K562 (cell line): ENCODE measurements at regions not wholly inside any gene's neighbourhood (a gene's known extent, or its start where the extent isn't known, plus 50 kb on each side); places are given as distances from the start of the nearest gene placed in this dataset.

Experiments used
- ATAC-seq: fragments of 200-7000 bp; cut with Tn5 transposase; 3 replicates; pipeline ENCODE4 v1.9.1; 2020; ENCODE audit warnings: moderate library complexity
- BruUV-seq: library from RNA; stranded (reverse); fragments of 400-500 nt; replicated peaks from 2 replicates; lab custom pipeline; 2021; lab: Mats Ljungman, UMichigan
- CTCF ChIA-PET: fragments of 300-600 bp; formaldehyde crosslinking; extraction: SDS; loops from one replicate; lab custom pipeline; 2021; ENCODE audit warnings: low intra/inter-chr PET ratio; lab: Yijun Ruan, JAX
- POLR2A ChIA-PET: fragments of 300-600, 350-650 bp; sonication (Branson Sonifier 250); formaldehyde crosslinking; extraction: SDS; loops from one replicate; lab custom pipeline; 2021; ENCODE audit warnings: antibody characterized with exemption, inconsistent platforms; lab: Yijun Ruan, JAX
- DNase-seq, 4 experiments: peaks; one replicate each; pipeline versions ENCODE4 v3.0.0 to v3.0.0-alpha.2; 2011 to 2018; ENCODE audit warnings: low spot score in 3 of 4, mixed read lengths in 3 of 4; ENCODE audit errors: extremely low read depth in 1 of 4
- FAIRE-seq: peaks from 2 replicates; lab custom pipeline; 2011; peaks lifted over from hg19 to GRCh38; lab: Jason Lieb, UNC
- H2AFZ ChIP-seq: 2 replicates; pipeline ENCODE4 v1.6.0; 2011; ENCODE audit warnings: low read depth, low read length, control low read depth, inconsistent platforms
- H3K27ac ChIP-seq: fragments of 200-600 bp; 3 replicates; pipeline ENCODE4 v1.8.0; 2011; ENCODE audit warnings: low read depth, mild to moderate bottlenecking, control low read depth, inconsistent platforms, low read length, moderate library complexity, mixed read lengths; ENCODE audit errors: extremely low read depth
- H3K27me3 ChIP-seq, 2 experiments: fragments of 300-600 bp in 1 of 2; 2 replicates in 1 of 2; 3 replicates in 1 of 2; pipeline versions ENCODE4 v1.6.0 to v1.8.0; 2011; ENCODE audit warnings: inconsistent platforms in 2 of 2, low read length in 2 of 2, mild to moderate bottlenecking in 1 of 2, mixed read lengths in 1 of 2, moderate library complexity in 1 of 2; ENCODE audit not compliant: control insufficient read depth in 2 of 2, insufficient read depth in 2 of 2
- H3K36me3 ChIP-seq: fragments of 300-600 bp; 3 replicates; pipeline ENCODE4 v1.8.0; 2011; ENCODE audit warnings: mild to moderate bottlenecking, low read length, inconsistent platforms; ENCODE audit not compliant: control insufficient read depth, insufficient read depth
- H3K4me1 ChIP-seq, 2 experiments: fragments of 200-600 bp in 1 of 2; replicated peaks in 1 of 2; 2 replicates in 1 of 2; 3 replicates in 1 of 2; pipeline versions ENCODE4 v1.5.1 to v1.8.0; 2011; ENCODE audit warnings: inconsistent platforms in 2 of 2, low read length in 2 of 2, mild to moderate bottlenecking in 1 of 2, mixed read lengths in 1 of 2, moderate library complexity in 1 of 2; ENCODE audit not compliant: control insufficient read depth in 2 of 2, insufficient read depth in 2 of 2
- H3K4me2 ChIP-seq: 2 replicates; pipeline ENCODE4 v1.6.1; 2011; ENCODE audit warnings: low read length, control low read depth, inconsistent platforms, mixed read lengths; ENCODE audit not compliant: insufficient read depth
- H3K4me3 ChIP-seq: fragments of 200-600 bp; sonication (generic), shearing (Covaris generic); 2 replicates; pipeline ENCODE4 v1.5.1; 2016; ENCODE audit warnings: control low read depth, inconsistent platforms
- H3K79me2 ChIP-seq: fragments of 200-600 bp; 3 replicates; pipeline ENCODE4 v1.8.0; 2011; ENCODE audit warnings: low read length, inconsistent platforms; ENCODE audit not compliant: control insufficient read depth, insufficient read depth
- H3K9ac ChIP-seq, 2 experiments: 2 replicates each; pipeline versions ENCODE4 v1.6.0 to v1.6.1; 2011; ENCODE audit warnings: low read depth in 2 of 2, low read length in 2 of 2, control low read depth in 1 of 2, inconsistent platforms in 1 of 2, mild to moderate bottlenecking in 1 of 2, mixed read lengths in 1 of 2; ENCODE audit not compliant: insufficient read depth in 1 of 2
- H3K9me1 ChIP-seq: one replicate; pipeline ENCODE4 v1.6.0; 2011; ENCODE audit warnings: inconsistent platforms, mild to moderate bottlenecking, low read length, moderate library complexity; ENCODE audit not compliant: control insufficient read depth, insufficient read depth
- H3K9me3 ChIP-seq: replicated peaks from 2 replicates; pipeline ENCODE4 v1.5.1; 2011; ENCODE audit warnings: low read depth, low read length, inconsistent platforms; ENCODE audit not compliant: control insufficient read depth, insufficient read depth
- H4K20me1 ChIP-seq: replicated peaks from 2 replicates; pipeline ENCODE4 v1.6.1; 2011; ENCODE audit warnings: low read length, inconsistent platforms, mixed read lengths; ENCODE audit not compliant: control insufficient read depth, insufficient read depth
- DDX20 ChIP-seq: fragments of 450-650 bp; IDR thresholded peaks from 2 replicates; pipeline ENCODE4 v1.6.1; 2016; ENCODE audit warnings: missing genetic modification characterization, low read depth, mild to moderate bottlenecking, missing compliant biosample characterization, moderate library complexity
- GTF2F1 ChIP-seq: IDR thresholded peaks from 2 replicates; pipeline ENCODE4 v1.6.1; 2011; ENCODE audit warnings: low read depth, low read length, improper control_type of control experiment
- MTA1 ChIP-seq: fragments of 450-650 bp; IDR thresholded peaks from 2 replicates; pipeline ENCODE4 v1.6.1; 2017; ENCODE audit warnings: borderline replicate concordance
- NELFE ChIP-seq: IDR thresholded peaks from 2 replicates; pipeline ENCODE4 v1.6.1; 2011; ENCODE audit warnings: mild to moderate bottlenecking; ENCODE audit not compliant: insufficient read depth, insufficient read length
- POLR2A ChIP-seq: fragments of 450-650 bp; conservative IDR thresholded peaks from 2 replicates; pipeline ENCODE4 v1.6.1; 2016
- RNF219 ChIP-seq: fragments of 250-450 bp; sonication (Bioruptor Pico); IDR thresholded peaks from 2 replicates; pipeline ENCODE4 v1.5.0; 2022; ENCODE audit warnings: mild to moderate bottlenecking
- SAP30 ChIP-seq: fragments of 200-600 bp; sonication (generic); IDR thresholded peaks from 2 replicates; pipeline ENCODE4 v1.6.1; 2012; ENCODE audit warnings: borderline replicate concordance, low read depth, mild to moderate bottlenecking, moderate library complexity, low read length, control low read depth, inconsistent platforms; ENCODE audit not compliant: insufficient read depth, poor library complexity, severe bottlenecking
- ZBTB1 ChIP-seq: sonication (generic); formaldehyde crosslinking; IDR thresholded peaks from 2 replicates; pipeline ENCODE4 v1.8.1; 2023; ENCODE audit warnings: missing genetic modification reagents, low read depth, mild to moderate bottlenecking, borderline replicate concordance
- ZNF77 ChIP-seq: fragments of 250-450 bp; sonication (Bioruptor Pico); IDR thresholded peaks from 2 replicates; pipeline ENCODE4 v1.5.0; 2020
- ZNF79 ChIP-seq: fragments of 250-450 bp; sonication (Bioruptor Pico); IDR thresholded peaks from 2 replicates; pipeline ENCODE4 v1.4.0; 2020; ENCODE audit warnings: low read depth, mild to moderate bottlenecking, moderate library complexity
- WGBS: fragments of 100-300 bp; shearing (Covaris generic); methylation state at CpG from one replicate; pipeline ENCODE4 v1.1.6; 2016; ENCODE audit warnings: low coverage, mixed read lengths; ENCODE audit not compliant: insufficient coverage; ENCODE audit errors: missing lambda C conversion rate; 5-methylcytosine and 5-hydroxymethylcytosine counted together
- in situ Hi-C: fragments of 300-500 bp; cut with MboI; formaldehyde crosslinking; loops from 4 replicates; pipeline ENCODE4 v1.15.0; 2018; ENCODE audit warnings: inconsistent platforms, mixed read lengths
- intact Hi-C: fragments of 100-400 bp; cut with micrococcal nuclease; formaldehyde crosslinking; loops from 2 replicates; pipeline ENCODE4 v1.14.2; 2022
- TF ChIP-seq, protein P1 (sequence below): fragments of 450-650 bp; IDR thresholded peaks from 2 replicates; pipeline ENCODE4 v1.6.1; 2018; ENCODE audit warnings: mild to moderate bottlenecking, low read depth; ENCODE audit not compliant: partially characterized antibody
- TF ChIP-seq, protein P2 (sequence below), 3 experiments: fragments of 200-800 bp in 1 of 3; fragments of 250-450 bp in 1 of 3; fragments of 450-650 bp in 1 of 3; sonication (Bioruptor Pico) in 1 of 3; sonication (Bioruptor generic) in 1 of 3; formaldehyde crosslinking in 1 of 3; IDR thresholded peaks; 2 replicates each; pipeline versions ENCODE4 v1.6.1 to v1.8.0; 2016 to 2022; ENCODE audit warnings: mild to moderate bottlenecking in 2 of 3, missing genetic modification characterization in 2 of 3, missing compliant biosample characterization in 1 of 3, moderate library complexity in 1 of 3
- TF ChIP-seq, protein P3 (sequence below): fragments of 250-450 bp; sonication (Bioruptor Pico); IDR thresholded peaks from 2 replicates; pipeline ENCODE4 v1.8.0; 2022; ENCODE audit warnings: moderate library complexity, mild to moderate bottlenecking, inconsistent platforms

DNA sequence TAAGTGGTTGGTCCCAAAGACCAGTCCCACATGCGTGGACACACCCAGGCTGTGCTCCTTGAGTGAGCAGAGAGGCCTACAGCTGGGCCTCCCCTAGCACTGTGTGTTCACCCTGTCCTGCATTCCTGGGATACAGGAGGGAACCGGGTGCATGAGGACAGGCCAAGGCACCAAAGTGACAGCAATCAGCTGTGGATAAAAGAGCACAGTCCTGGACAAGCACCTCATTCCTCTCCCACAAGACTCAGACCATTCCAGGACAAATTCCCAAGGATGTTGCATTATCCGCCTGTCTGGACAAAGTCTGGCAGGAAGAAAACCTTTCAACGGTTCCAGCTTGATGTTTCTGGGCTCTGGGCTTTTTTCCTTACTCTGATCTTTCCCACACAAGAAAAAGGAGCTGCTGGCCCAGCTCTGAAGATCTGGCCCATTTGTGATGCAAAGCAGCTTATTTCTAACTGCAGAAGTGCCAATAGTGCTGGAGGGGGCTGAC, 273.2 kb downstream of the ENC1 start:
- Histone ChIP-seq H3K9me3 (no peaks in the 10 kb centered on the region), H3K4me3 (no peak overlapping the region), H3K27ac (no peak overlapping the region), H3K36me3 (no peaks in the 10 kb centered on the region), H3K4me2 (no peak overlapping the region), H3K9ac (no peak overlapping the region), H3K79me2 (no peaks in the 10 kb centered on the region), H4K20me1 (no peaks in the 10 kb centered on the region), H3K9me1 (no peaks in the 10 kb centered on the region), H3K27me3 (no peaks in the 10 kb centered on the region; a peak in 1 of 5 replicates), H2AFZ (no peak overlapping the region), H3K4me1 (no peaks in the 10 kb centered on the region; a peak in 1 of 5 replicates)
- no peak for DNase-seq
- in situ Hi-C loops: no loop called here
- WGBS: 17% methylated on average over 4 of the region's 4 CpGs
- intact Hi-C loops: no loop called here
- POLR2A ChIA-PET: no interaction called here
- ATAC-seq: no peak
- no peak for FAIRE-seq
- CTCF ChIA-PET: no interaction called here
- BruUV-seq: no TSS peak
- TF ChIP-seq ZBTB1 (CRISPR knock-in tag) (no peak), SAP30 (no peak), NELFE (no peak), ZNF79 (no peak), DDX20 (tag) (no peak), POLR2A (no peak), GTF2F1 (no peak), RNF219 (no peak), ZNF77 (CRISPR knock-in tag) (no peak), MTA1 (no peak)
- TF ChIP-seq, protein P1, sequence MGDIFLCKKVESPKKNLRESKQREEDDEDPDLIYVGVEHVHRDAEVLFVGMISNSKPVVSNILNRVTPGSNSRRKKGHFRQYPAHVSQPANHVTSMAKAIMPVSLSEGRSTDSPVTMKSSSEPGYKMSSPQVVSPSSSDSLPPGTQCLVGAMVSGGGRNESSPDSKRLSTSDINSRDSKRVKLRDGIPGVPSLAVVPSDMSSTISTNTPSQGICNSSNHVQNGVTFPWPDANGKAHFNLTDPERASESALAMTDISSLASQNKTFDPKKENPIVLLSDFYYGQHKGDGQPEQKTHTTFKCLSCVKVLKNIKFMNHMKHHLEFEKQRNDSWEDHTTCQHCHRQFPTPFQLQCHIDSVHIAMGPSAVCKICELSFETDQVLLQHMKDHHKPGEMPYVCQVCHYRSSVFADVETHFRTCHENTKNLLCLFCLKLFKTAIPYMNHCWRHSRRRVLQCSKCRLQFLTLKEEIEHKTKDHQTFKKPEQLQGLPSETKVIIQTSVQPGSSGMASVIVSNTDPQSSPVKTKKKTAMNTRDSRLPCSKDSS: no peak
- TF ChIP-seq, protein P2, sequence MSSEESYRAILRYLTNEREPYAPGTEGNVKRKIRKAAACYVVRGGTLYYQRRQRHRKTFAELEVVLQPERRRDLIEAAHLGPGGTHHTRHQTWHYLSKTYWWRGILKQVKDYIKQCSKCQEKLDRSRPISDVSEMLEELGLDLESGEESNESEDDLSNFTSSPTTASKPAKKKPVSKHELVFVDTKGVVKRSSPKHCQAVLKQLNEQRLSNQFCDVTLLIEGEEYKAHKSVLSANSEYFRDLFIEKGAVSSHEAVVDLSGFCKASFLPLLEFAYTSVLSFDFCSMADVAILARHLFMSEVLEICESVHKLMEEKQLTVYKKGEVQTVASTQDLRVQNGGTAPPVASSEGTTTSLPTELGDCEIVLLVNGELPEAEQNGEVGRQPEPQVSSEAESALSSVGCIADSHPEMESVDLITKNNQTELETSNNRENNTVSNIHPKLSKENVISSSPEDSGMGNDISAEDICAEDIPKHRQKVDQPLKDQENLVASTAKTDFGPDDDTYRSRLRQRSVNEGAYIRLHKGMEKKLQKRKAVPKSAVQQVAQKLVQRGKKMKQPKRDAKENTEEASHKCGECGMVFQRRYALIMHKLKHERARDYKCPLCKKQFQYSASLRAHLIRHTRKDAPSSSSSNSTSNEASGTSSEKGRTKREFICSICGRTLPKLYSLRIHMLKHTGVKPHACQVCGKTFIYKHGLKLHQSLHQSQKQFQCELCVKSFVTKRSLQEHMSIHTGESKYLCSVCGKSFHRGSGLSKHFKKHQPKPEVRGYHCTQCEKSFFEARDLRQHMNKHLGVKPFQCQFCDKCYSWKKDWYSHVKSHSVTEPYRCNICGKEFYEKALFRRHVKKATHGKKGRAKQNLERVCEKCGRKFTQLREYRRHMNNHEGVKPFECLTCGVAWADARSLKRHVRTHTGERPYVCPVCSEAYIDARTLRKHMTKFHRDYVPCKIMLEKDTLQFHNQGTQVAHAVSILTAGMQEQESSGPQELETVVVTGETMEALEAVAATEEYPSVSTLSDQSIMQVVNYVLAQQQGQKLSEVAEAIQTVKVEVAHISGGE (CRISPR knock-in tag; IDR thresholded peaks at IDR 0.05): no peak
- TF ChIP-seq, protein P3, sequence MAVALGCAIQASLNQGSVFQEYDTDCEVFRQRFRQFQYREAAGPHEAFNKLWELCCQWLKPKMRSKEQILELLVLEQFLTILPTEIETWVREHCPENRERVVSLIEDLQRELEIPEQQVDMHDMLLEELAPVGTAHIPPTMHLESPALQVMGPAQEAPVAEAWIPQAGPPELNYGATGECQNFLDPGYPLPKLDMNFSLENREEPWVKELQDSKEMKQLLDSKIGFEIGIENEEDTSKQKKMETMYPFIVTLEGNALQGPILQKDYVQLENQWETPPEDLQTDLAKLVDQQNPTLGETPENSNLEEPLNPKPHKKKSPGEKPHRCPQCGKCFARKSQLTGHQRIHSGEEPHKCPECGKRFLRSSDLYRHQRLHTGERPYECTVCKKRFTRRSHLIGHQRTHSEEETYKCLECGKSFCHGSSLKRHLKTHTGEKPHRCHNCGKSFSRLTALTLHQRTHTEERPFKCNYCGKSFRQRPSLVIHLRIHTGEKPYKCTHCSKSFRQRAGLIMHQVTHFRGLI: no peak
